ENCODE measurements at regions not wholly inside any gene's neighbourhood (a gene's known extent, or its start where the extent isn't known, plus 50 kb on each side); places are given as distances from the start of the nearest gene placed in this dataset.

DNA sequence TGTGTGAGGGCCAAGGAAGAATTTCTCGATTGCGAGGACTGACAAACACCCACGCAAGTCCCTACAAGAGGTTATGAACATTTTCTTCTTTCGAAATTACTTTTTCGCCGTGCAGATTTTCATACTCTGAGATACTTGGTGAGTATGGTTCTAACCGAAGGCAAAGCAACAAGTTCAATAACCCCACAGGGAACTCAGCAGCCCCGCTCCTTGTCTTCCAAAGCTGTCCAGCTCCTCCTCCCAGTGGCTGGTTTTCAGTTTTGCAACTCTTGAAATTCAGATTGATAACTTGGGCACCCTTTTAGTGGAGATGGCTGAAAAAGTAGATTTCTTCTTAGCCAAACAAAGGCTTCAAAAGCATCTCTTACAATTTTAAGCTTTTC, 154.4 kb downstream of the SETD4 start:
- no peaks in the 10 kb centered on the region for H3K27me3 ChIP-seq (ENCODE audit: control insufficient read depth in 2 of 2, insufficient read depth in 2 of 2, low read length in 2 of 2)
- no CpG with 5 or more reads among the region's 8 CpGs for WGBS (ENCODE audit: insufficient coverage)
- Mint-ChIP-seq H3K4me1 (peaks cover 23% of the 10 kb centered on the region), H3K27ac (peak overlapping the region; percentile 93 to 97 (median 95)), H3K9me3 (peaks cover 0 to 6% (median 0%) of the 10 kb centered on the region in 7 donors), H3K27me3 (ENCODE audit: low read depth in 3 of 3) (peaks cover 0 to 2% (median 0%) of the 10 kb centered on the region in 3 donors), H3K36me3 (no peaks in the 10 kb centered on the region), H3K4me3 (peak overlapping the region in 1 of 2 donors; percentile 88)
- no peaks in the 10 kb centered on the region for H3K79me2 ChIP-seq (ENCODE audit: insufficient read depth, low read length)
- H2AFZ ChIP-seq (ENCODE audit: insufficient read depth, low read depth, low read length, poor library complexity, severe bottlenecking) = peak overlapping the region; percentile 78
- peak overlapping the region in 1 of 2 donors; percentile 90 for H3K27ac ChIP-seq (ENCODE audit: low read depth in 1 of 2, low read length in 2 of 2)
- H3K4me3 ChIP-seq (replicated peaks in 1 of 3; ENCODE audit: low read depth in 2 of 3, low read length in 3 of 3) = peak overlapping the region in 1 of 3 experiments; percentile 56
- intact Hi-C loops (cut with micrococcal nuclease) = no loop called here
- H3K36me3 ChIP-seq (replicated peaks in 1 of 2; ENCODE audit: control insufficient read depth in 1 of 2, insufficient read depth in 2 of 2, low read length in 2 of 2) = no peaks in the 10 kb centered on the region
- no peak for DNase-seq
- TF ChIP-seq, protein P1, sequence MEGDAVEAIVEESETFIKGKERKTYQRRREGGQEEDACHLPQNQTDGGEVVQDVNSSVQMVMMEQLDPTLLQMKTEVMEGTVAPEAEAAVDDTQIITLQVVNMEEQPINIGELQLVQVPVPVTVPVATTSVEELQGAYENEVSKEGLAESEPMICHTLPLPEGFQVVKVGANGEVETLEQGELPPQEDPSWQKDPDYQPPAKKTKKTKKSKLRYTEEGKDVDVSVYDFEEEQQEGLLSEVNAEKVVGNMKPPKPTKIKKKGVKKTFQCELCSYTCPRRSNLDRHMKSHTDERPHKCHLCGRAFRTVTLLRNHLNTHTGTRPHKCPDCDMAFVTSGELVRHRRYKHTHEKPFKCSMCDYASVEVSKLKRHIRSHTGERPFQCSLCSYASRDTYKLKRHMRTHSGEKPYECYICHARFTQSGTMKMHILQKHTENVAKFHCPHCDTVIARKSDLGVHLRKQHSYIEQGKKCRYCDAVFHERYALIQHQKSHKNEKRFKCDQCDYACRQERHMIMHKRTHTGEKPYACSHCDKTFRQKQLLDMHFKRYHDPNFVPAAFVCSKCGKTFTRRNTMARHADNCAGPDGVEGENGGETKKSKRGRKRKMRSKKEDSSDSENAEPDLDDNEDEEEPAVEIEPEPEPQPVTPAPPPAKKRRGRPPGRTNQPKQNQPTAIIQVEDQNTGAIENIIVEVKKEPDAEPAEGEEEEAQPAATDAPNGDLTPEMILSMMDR (IDR thresholded peaks at IDR 0.05) = no peak
- peaks cover 23 to 25% of the 10 kb centered on the region in 2 donors for H3K4me1 ChIP-seq (ENCODE audit: control insufficient read depth in 1 of 2, insufficient read depth in 2 of 2, low read length in 2 of 2)
- peak overlapping the region; percentile 56 for H3K4me2 ChIP-seq (replicated peaks; ENCODE audit: extremely low read depth, low read length, poor library complexity, severe bottlenecking)
- H3K9ac ChIP-seq (ENCODE audit: insufficient read depth, low read length, poor library complexity, severe bottlenecking) = no peak overlapping the region
- H4K20me1 ChIP-seq (ENCODE audit: insufficient read depth, low read length) = no peaks in the 10 kb centered on the region
- H3K9me3 ChIP-seq (replicated peaks in 1 of 2; ENCODE audit: control insufficient read depth in 1 of 2, insufficient read depth in 1 of 2, low read length in 2 of 2) = no peaks in the 10 kb centered on the region

DNA sequence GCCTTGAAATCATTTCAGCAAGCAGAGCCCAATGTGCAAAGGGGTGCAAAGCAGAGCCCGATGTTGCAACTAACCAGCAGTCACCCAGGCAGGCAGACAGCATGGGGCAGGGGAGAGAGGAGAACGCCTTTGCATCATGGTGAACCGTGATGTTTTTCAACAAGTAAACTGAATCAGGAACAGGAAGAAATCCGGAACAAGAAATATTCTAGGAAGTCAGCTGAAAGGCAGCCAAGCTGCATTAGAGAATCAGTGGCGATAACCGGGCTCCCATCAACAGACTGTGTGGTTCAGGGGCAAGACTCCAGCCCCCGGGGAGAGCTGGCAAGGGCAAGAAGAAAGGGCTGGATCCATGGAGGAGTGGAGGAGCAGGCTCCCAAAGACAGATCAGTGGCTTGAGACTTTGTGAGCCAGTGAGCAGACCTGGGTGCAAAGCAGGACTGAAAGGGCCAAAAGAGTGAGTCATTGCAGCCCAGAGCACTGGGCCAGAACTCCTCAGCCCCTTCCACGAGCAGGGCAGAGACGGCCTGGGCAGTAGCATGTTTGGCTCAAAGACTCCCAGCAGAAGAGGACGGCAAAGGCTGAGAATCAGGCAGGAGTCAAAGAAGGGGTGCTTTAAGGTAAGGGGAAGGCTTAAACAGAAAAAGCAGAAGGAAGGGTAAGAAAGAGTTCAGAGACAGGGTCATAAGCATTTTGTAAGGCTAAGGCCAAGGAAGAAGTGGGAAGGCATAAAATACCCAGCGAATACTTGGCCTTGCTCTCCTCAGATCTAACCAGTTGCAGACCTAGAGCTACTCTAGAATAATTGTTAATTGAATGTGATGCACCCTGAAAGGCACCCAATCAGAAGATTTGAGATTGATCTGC, 155.0 kb downstream of the SETD4 start:
- no peaks in the 10 kb centered on the region for H3K27me3 ChIP-seq (ENCODE audit: control insufficient read depth in 2 of 2, insufficient read depth in 2 of 2, low read length in 2 of 2)
- H3K9me3 Mint-ChIP-seq = peaks cover 0 to 6% (median 0%) of the 10 kb centered on the region in 7 donors
- H3K4me3 Mint-ChIP-seq = peak overlapping the region; percentile 62 to 88
- 47% methylated on average over 10 of the region's 11 CpGs for WGBS (ENCODE audit: insufficient coverage)
- no peaks in the 10 kb centered on the region for H3K36me3 ChIP-seq (replicated peaks in 1 of 2; ENCODE audit: control insufficient read depth in 1 of 2, insufficient read depth in 2 of 2, low read length in 2 of 2)
- H3K36me3 Mint-ChIP-seq = no peaks in the 10 kb centered on the region
- H3K27ac ChIP-seq (ENCODE audit: low read depth in 1 of 2, low read length in 2 of 2) = peak overlapping the region; percentile 79 to 90
- H3K9me3 ChIP-seq (replicated peaks in 1 of 2; ENCODE audit: control insufficient read depth in 1 of 2, insufficient read depth in 1 of 2, low read length in 2 of 2) = no peaks in the 10 kb centered on the region
- H3K4me3 ChIP-seq (replicated peaks in 1 of 3; ENCODE audit: low read depth in 2 of 3, low read length in 3 of 3) = peak overlapping the region in 1 of 3 experiments; percentile 56
- intact Hi-C loops (cut with micrococcal nuclease) = no loop called here
- H4K20me1 ChIP-seq (ENCODE audit: insufficient read depth, low read length) = no peaks in the 10 kb centered on the region
- peak overlapping the region; percentile 93 to 97 (median 95) for H3K27ac Mint-ChIP-seq
- peak overlapping the region; percentile 78 for H2AFZ ChIP-seq (ENCODE audit: insufficient read depth, low read depth, low read length, poor library complexity, severe bottlenecking)
- peaks cover 23% of the 10 kb centered on the region for H3K4me1 Mint-ChIP-seq
- peaks cover 0 to 2% (median 0%) of the 10 kb centered on the region in 3 donors for H3K27me3 Mint-ChIP-seq (ENCODE audit: low read depth in 3 of 3)
- DNase-seq = peak; percentile 44 to 76 (median 55)
- H3K4me2 ChIP-seq (replicated peaks; ENCODE audit: extremely low read depth, low read length, poor library complexity, severe bottlenecking) = peak overlapping the region; percentile 56
- H3K4me1 ChIP-seq (ENCODE audit: control insufficient read depth in 1 of 2, insufficient read depth in 2 of 2, low read length in 2 of 2) = peaks cover 23 to 25% of the 10 kb centered on the region in 2 donors
- no peaks in the 10 kb centered on the region for H3K79me2 ChIP-seq (ENCODE audit: insufficient read depth, low read length)
- TF ChIP-seq, protein P1 (IDR thresholded peaks at IDR 0.05) = no peak
- peak overlapping the region; percentile 47 for H3K9ac ChIP-seq (ENCODE audit: insufficient read depth, low read length, poor library complexity, severe bottlenecking)

All from CD14-positive monocyte (primary cell).